ENCODE measurements at regions not wholly inside any gene's neighbourhood (a gene's known extent, or its start where the extent isn't known, plus 50 kb on each side); places are given as distances from the start of the nearest gene placed in this dataset.

GRCh38 chr2:156157670-156158069, 174.9 kb downstream of the NR4A2 start:
- Histone ChIP-seq H3K9me3 (no peaks in the 10 kb centered on the region), H3K4me1 (no peaks in the 10 kb centered on the region), H3K4me3 (no peak overlapping the region), H3K36me3 (no peaks in the 10 kb centered on the region), H3K27ac (no peak overlapping the region), H3K27me3 (no peaks in the 10 kb centered on the region)
- TF ChIP-seq CTCF (IDR thresholded peaks at IDR 0.05): no peak
- no peak for TF ChIP-seq POLR2A (IDR thresholded peaks at IDR 0.05)
- intact Hi-C loops (cut with DNase I; ENCODE audit: low total_unique reads): no loop called here
- no peak for DNase-seq

GRCh38 chr2:156156580-156156979, 175.9 kb downstream of the NR4A2 start:
- no peak for TF ChIP-seq POLR2A (IDR thresholded peaks at IDR 0.05)
- no peak for TF ChIP-seq CTCF (IDR thresholded peaks at IDR 0.05)
- no peaks in the 10 kb centered on the region for H3K4me1 ChIP-seq
- no peak overlapping the region for H3K27ac ChIP-seq
- no peaks in the 10 kb centered on the region for H3K27me3 ChIP-seq
- no peak for DNase-seq
- no peaks in the 10 kb centered on the region for H3K9me3 ChIP-seq
- H3K36me3 ChIP-seq: no peaks in the 10 kb centered on the region
- intact Hi-C loops (cut with DNase I; ENCODE audit: low total_unique reads): no loop called here
- H3K4me3 ChIP-seq: no peak overlapping the region

GRCh38 chr2:156155319-156155718, 177.2 kb downstream of the NR4A2 start:
- H3K27ac ChIP-seq: no peak overlapping the region
- no peak for DNase-seq
- no peaks in the 10 kb centered on the region for H3K4me1 ChIP-seq
- no peaks in the 10 kb centered on the region for H3K36me3 ChIP-seq
- intact Hi-C loops (cut with DNase I; ENCODE audit: low total_unique reads): no loop called here
- H3K4me3 ChIP-seq: no peak overlapping the region
- H3K9me3 ChIP-seq: no peaks in the 10 kb centered on the region
- no peak for TF ChIP-seq CTCF (IDR thresholded peaks at IDR 0.05)
- TF ChIP-seq POLR2A (IDR thresholded peaks at IDR 0.05): no peak
- no peaks in the 10 kb centered on the region for H3K27me3 ChIP-seq

DNA sequence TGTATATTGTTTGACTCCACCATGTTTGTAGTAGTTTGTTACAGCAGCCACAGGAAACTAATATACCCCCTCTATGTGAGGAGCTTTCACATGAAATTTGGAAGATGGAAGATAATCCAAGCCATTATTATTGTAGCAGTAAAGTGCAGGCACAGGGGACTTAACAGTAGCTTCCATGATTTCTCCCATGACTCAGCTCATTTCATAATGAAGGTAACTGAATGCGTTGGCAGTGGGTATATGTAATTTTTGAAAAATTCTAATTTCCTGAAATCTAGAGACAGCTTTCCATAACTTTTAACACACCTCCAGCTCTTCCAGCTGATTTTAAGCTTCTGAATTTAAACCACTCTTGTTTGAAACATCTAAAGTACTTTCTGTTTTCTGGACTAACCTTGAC, 181.2 kb downstream of the NR4A2 start:
- H3K27me3 ChIP-seq: no peaks in the 10 kb centered on the region
- no peaks in the 10 kb centered on the region for H3K9me3 ChIP-seq
- no peak for DNase-seq
- no peak overlapping the region for H3K27ac ChIP-seq
- H3K36me3 ChIP-seq: no peaks in the 10 kb centered on the region
- intact Hi-C loops (cut with DNase I; ENCODE audit: low total_unique reads): no loop called here
- H3K4me1 ChIP-seq: no peaks in the 10 kb centered on the region
- H3K4me3 ChIP-seq: no peak overlapping the region
- TF ChIP-seq POLR2A (IDR thresholded peaks at IDR 0.05) (no peak), CTCF (IDR thresholded peaks at IDR 0.05) (no peak)

- TF ChIP-seq POLR2A (IDR thresholded peaks at IDR 0.05) (no peak), CTCF (IDR thresholded peaks at IDR 0.05) (no peak)
- DNase-seq: no peak
- no peak overlapping the region for H3K4me3 ChIP-seq
- H3K9me3 ChIP-seq: no peaks in the 10 kb centered on the region
- no peaks in the 10 kb centered on the region for H3K36me3 ChIP-seq
- intact Hi-C loops (cut with DNase I; ENCODE audit: low total_unique reads): no loop called here
- H3K4me1 ChIP-seq: no peaks in the 10 kb centered on the region
- no peak overlapping the region for H3K27ac ChIP-seq
- no peaks in the 10 kb centered on the region for H3K27me3 ChIP-seq
Measured at GRCh38 chr2:156147594-156148330, 184.8 kb downstream of the NR4A2 start.
